ENCODE measurements at regions not wholly inside any gene's neighbourhood (a gene's known extent, or its start where the extent isn't known, plus 50 kb on each side); places are given as distances from the start of the nearest gene placed in this dataset.
"Not testable (repeated sequence)": the region's sequence is repeated elsewhere in the genome, so short reads cannot be mapped to it uniquely, and the experiment has no call there.

- Histone ChIP-seq H3K4me1 (ENCODE audit: control insufficient read depth in 1 of 2, insufficient read depth in 2 of 2, low read length in 2 of 2) (no peaks in the 10 kb centered on the region), H3K9me3 (ENCODE audit: control insufficient read depth, low read length) (no peaks in the 10 kb centered on the region), H3K4me3 (ENCODE audit: low read length in 2 of 2) (no peak overlapping the region), H3K36me3 (ENCODE audit: control insufficient read depth in 1 of 2, insufficient read depth in 2 of 2, low read length in 1 of 2) (no peaks in the 10 kb centered on the region), H3K27me3 (ENCODE audit: control insufficient read depth in 1 of 2, insufficient read depth in 2 of 2, low read length in 1 of 2) (no peaks in the 10 kb centered on the region), H3K27ac (ENCODE audit: low read depth in 1 of 2, low read length in 2 of 2) (no peak overlapping the region)
- ATAC-seq (ENCODE audit: low FRiP score) = peak; percentile 66
- WGBS, 2 donors = 9 to 11% methylated on average over 6 of the region's 6 CpGs
- peak; percentile 72 to 86 for DNase-seq
- intact Hi-C loops (cut with DNase I) = loop anchor here (1.0 to 10.0 kb wide), 5 partner anchors 87 to 375 kb away; partner anchors contain the start of genes RASL11A (in 2 of the 2) and USP12 (in 2 of the 2)
Observed at GRCh38 chr13:27359199-27359821, 65.1 kb upstream of the GTF3A start.

- no peaks in the 10 kb centered on the region for H3K9me3 ChIP-seq (ENCODE audit: control insufficient read depth, low read length)
- no peak overlapping the region for H3K4me3 ChIP-seq (ENCODE audit: low read length in 2 of 2)
- DNase-seq = no peak
- no peak overlapping the region for H3K27ac ChIP-seq (ENCODE audit: low read depth in 1 of 2, low read length in 2 of 2)
- ATAC-seq (ENCODE audit: low FRiP score) = no peak
- H3K27me3 ChIP-seq (ENCODE audit: control insufficient read depth in 1 of 2, insufficient read depth in 2 of 2, low read length in 1 of 2) = no peaks in the 10 kb centered on the region
- H3K36me3 ChIP-seq (ENCODE audit: control insufficient read depth in 1 of 2, insufficient read depth in 2 of 2, low read length in 1 of 2) = no peaks in the 10 kb centered on the region
- intact Hi-C loops (cut with DNase I) = loop anchor here (5.0 to 10.0 kb wide), 3 partner anchors 413 to 622 kb away; no protein-coding TSS in a partner anchor
- 79 to 81% methylated on average over 9 of the region's 9 CpGs for WGBS, 2 donors
- H3K4me1 ChIP-seq (ENCODE audit: control insufficient read depth in 1 of 2, insufficient read depth in 2 of 2, low read length in 2 of 2) = no peaks in the 10 kb centered on the region
Observed at GRCh38 chr13:27360562-27360961, 63.9 kb upstream of the GTF3A start.

- Histone ChIP-seq H3K9me3 (ENCODE audit: control insufficient read depth, low read length) (no peaks in the 10 kb centered on the region), H3K4me3 (ENCODE audit: low read length in 2 of 2) (peak overlapping the region; percentile 20 to 27), H3K4me1 (ENCODE audit: control insufficient read depth in 1 of 2, insufficient read depth in 2 of 2, low read length in 2 of 2) (no peaks in the 10 kb centered on the region), H3K27ac (ENCODE audit: low read depth in 1 of 2, low read length in 2 of 2) (no peak overlapping the region), H3K36me3 (ENCODE audit: control insufficient read depth in 1 of 2, insufficient read depth in 2 of 2, low read length in 1 of 2) (no peaks in the 10 kb centered on the region), H3K27me3 (ENCODE audit: control insufficient read depth in 1 of 2, insufficient read depth in 2 of 2, low read length in 1 of 2) (no peaks in the 10 kb centered on the region)
- ATAC-seq (ENCODE audit: low FRiP score) (peak; percentile 95), DNase-seq (peak; percentile 90 to 96)
- WGBS, 2 donors = 3% methylated on average over 36 of the region's 36 CpGs
- intact Hi-C loops (cut with DNase I) = loop anchor here (2.0 to 10.0 kb wide), 4 partner anchors 415 to 620 kb away; no protein-coding TSS in a partner anchor
Observed at GRCh38 chr13:27362064-27362751, 62.2 kb upstream of the GTF3A start.

- 82% methylated on average over 5 of the region's 5 CpGs for WGBS, 2 donors
- H3K27ac ChIP-seq (ENCODE audit: low read depth in 1 of 2, low read length in 2 of 2); H3K27me3 ChIP-seq (ENCODE audit: control insufficient read depth in 1 of 2, insufficient read depth in 2 of 2, low read length in 1 of 2); H3K9me3 ChIP-seq (ENCODE audit: control insufficient read depth, low read length); DNase-seq; H3K4me3 ChIP-seq (ENCODE audit: low read length in 2 of 2); H3K4me1 ChIP-seq (ENCODE audit: control insufficient read depth in 1 of 2, insufficient read depth in 2 of 2, low read length in 2 of 2); H3K36me3 ChIP-seq (ENCODE audit: control insufficient read depth in 1 of 2, insufficient read depth in 2 of 2, low read length in 1 of 2); ATAC-seq (ENCODE audit: low FRiP score): not testable (repeated sequence)
- intact Hi-C loops (cut with DNase I) = loop anchor here (2.0 to 10.0 kb wide), 4 partner anchors 416 to 619 kb away; no protein-coding TSS in a partner anchor
Observed at GRCh38 chr13:27363637-27364036, 60.8 kb upstream of the GTF3A start.

GRCh38 chr13:27367570-27367969 is 56.8 kb upstream of the GTF3A start:
- H3K36me3 ChIP-seq (ENCODE audit: control insufficient read depth in 1 of 2, insufficient read depth in 2 of 2, low read length in 1 of 2) = no peaks in the 10 kb centered on the region
- intact Hi-C loops (cut with DNase I) = loop anchor here in 1 of 2 donors (10.0 kb wide), 1 partner anchor 423 kb away; no protein-coding TSS in a partner anchor
- no peak overlapping the region for H3K27ac ChIP-seq (ENCODE audit: low read depth in 1 of 2, low read length in 2 of 2)
- H3K4me1 ChIP-seq (ENCODE audit: control insufficient read depth in 1 of 2, insufficient read depth in 2 of 2, low read length in 2 of 2) = no peaks in the 10 kb centered on the region
- H3K9me3 ChIP-seq (ENCODE audit: control insufficient read depth, low read length) = no peaks in the 10 kb centered on the region
- no peaks in the 10 kb centered on the region for H3K27me3 ChIP-seq (ENCODE audit: control insufficient read depth in 1 of 2, insufficient read depth in 2 of 2, low read length in 1 of 2)
- WGBS, 2 donors = 49 to 58% methylated on average over 5 of the region's 5 CpGs
- no peak overlapping the region for H3K4me3 ChIP-seq (ENCODE audit: low read length in 2 of 2)
- DNase-seq = no peak
- ATAC-seq (ENCODE audit: low FRiP score) = no peak

- H3K27me3 ChIP-seq (ENCODE audit: control insufficient read depth in 1 of 2, insufficient read depth in 2 of 2, low read length in 1 of 2) = no peaks in the 10 kb centered on the region
- H3K9me3 ChIP-seq (ENCODE audit: control insufficient read depth, low read length) = no peaks in the 10 kb centered on the region
- H3K36me3 ChIP-seq (ENCODE audit: control insufficient read depth in 1 of 2, insufficient read depth in 2 of 2, low read length in 1 of 2) = no peaks in the 10 kb centered on the region
- H3K4me3 ChIP-seq (ENCODE audit: low read length in 2 of 2) = no peak overlapping the region
- H3K27ac ChIP-seq (ENCODE audit: low read depth in 1 of 2, low read length in 2 of 2) = no peak overlapping the region
- H3K4me1 ChIP-seq (ENCODE audit: control insufficient read depth in 1 of 2, insufficient read depth in 2 of 2, low read length in 2 of 2) = no peaks in the 10 kb centered on the region
- intact Hi-C loops (cut with DNase I) = loop anchor here in 1 of 2 donors (5.0 to 10.0 kb wide), 2 partner anchors 164 to 617 kb away; partner anchors contain the start of gene URAD
- WGBS, 2 donors = 83 to 91% methylated on average over 12 of the region's 12 CpGs
- DNase-seq (no peak), ATAC-seq (ENCODE audit: low FRiP score) (no peak)
Observed at GRCh38 chr13:27370305-27370872, 54.0 kb upstream of the GTF3A start.

GRCh38 chr13:27371932-27372331 is 52.5 kb upstream of the GTF3A start:
- Histone ChIP-seq H3K4me1 (ENCODE audit: control insufficient read depth in 1 of 2, insufficient read depth in 2 of 2, low read length in 2 of 2) (no peaks in the 10 kb centered on the region), H3K9me3 (ENCODE audit: control insufficient read depth, low read length) (no peaks in the 10 kb centered on the region), H3K36me3 (ENCODE audit: control insufficient read depth in 1 of 2, insufficient read depth in 2 of 2, low read length in 1 of 2) (no peaks in the 10 kb centered on the region), H3K27me3 (ENCODE audit: control insufficient read depth in 1 of 2, insufficient read depth in 2 of 2, low read length in 1 of 2) (no peaks in the 10 kb centered on the region), H3K27ac (ENCODE audit: low read depth in 1 of 2, low read length in 2 of 2) (no peak overlapping the region), H3K4me3 (ENCODE audit: low read length in 2 of 2) (no peak overlapping the region)
- 81 to 85% methylated on average over 5 of the region's 5 CpGs for WGBS, 2 donors
- ATAC-seq (ENCODE audit: low FRiP score) = no peak
- DNase-seq = no peak
- intact Hi-C loops (cut with DNase I) = loop anchor here in 1 of 2 donors (5.0 to 10.0 kb wide), 2 partner anchors 163 to 615 kb away; partner anchors contain the start of gene URAD

- WGBS, 2 donors = 17 to 20% methylated on average over 11 of the region's 11 CpGs
- ATAC-seq (ENCODE audit: low FRiP score) (no peak), DNase-seq (no peak)
- H3K27ac ChIP-seq (ENCODE audit: low read depth in 1 of 2, low read length in 2 of 2) = no peak overlapping the region
- no peaks in the 10 kb centered on the region for H3K36me3 ChIP-seq (ENCODE audit: control insufficient read depth in 1 of 2, insufficient read depth in 2 of 2, low read length in 1 of 2)
- H3K27me3 ChIP-seq (ENCODE audit: control insufficient read depth in 1 of 2, insufficient read depth in 2 of 2, low read length in 1 of 2) = no peaks in the 10 kb centered on the region
- intact Hi-C loops (cut with DNase I) = loop anchor here in 1 of 2 donors (5.0 to 10.0 kb wide), 2 partner anchors 162 to 614 kb away; partner anchors contain the start of gene URAD
- no peak overlapping the region for H3K4me3 ChIP-seq (ENCODE audit: low read length in 2 of 2)
- no peaks in the 10 kb centered on the region for H3K9me3 ChIP-seq (ENCODE audit: control insufficient read depth, low read length)
- H3K4me1 ChIP-seq (ENCODE audit: control insufficient read depth in 1 of 2, insufficient read depth in 2 of 2, low read length in 2 of 2) = no peaks in the 10 kb centered on the region
Observed at GRCh38 chr13:27372896-27373295, 51.5 kb upstream of the GTF3A start.

All from aorta (tissue), 5 donors.